Left lung (tissue), 4 donors: ENCODE measurements at regions not wholly inside any gene's neighbourhood (a gene's known extent, or its start where the extent isn't known, plus 50 kb on each side); places are given as distances from the start of the nearest gene placed in this dataset.

Experiments used
- ATAC-seq: fragments of 200-7000 bp; cut with Tn5 transposase; one replicate; pipeline ENCODE4 v1.9.1; 2020; ENCODE audit warnings: moderate library complexity
- DNase-seq, 4 donors: peaks; one replicate each; pipeline ENCODE4 v3.0.0-alpha.2; 2013 to 2020
- H3K27ac ChIP-seq, 2 donors: fragments of 200-600 bp; sonication (generic) in 1 of 2; one replicate each; pipeline versions ENCODE4 v1.5.0 to v1.8.0; 2020 to 2021
- H3K27me3 ChIP-seq, 2 donors: fragments of 200-600 bp; sonication (generic) in 1 of 2; one replicate each; pipeline versions ENCODE4 v1.5.0 to v1.8.0; 2020 to 2021
- H3K36me3 ChIP-seq, 2 donors: fragments of 200-600 bp; sonication (generic) in 1 of 2; one replicate each; pipeline versions ENCODE4 v1.5.0 to v1.8.0; 2020 to 2021
- H3K4me1 ChIP-seq, 2 donors: fragments of 200-600 bp; one replicate each; pipeline ENCODE4 v1.8.0; 2021
- H3K4me3 ChIP-seq, 2 donors: fragments of 200-600 bp; sonication (generic) in 1 of 2; one replicate each; pipeline versions ENCODE4 v1.5.0 to v1.8.0; 2020 to 2021; ENCODE audit warnings: mild to moderate bottlenecking in 1 of 2
- H3K9me3 ChIP-seq, 2 donors: fragments of 200-600 bp; sonication (generic) in 1 of 2; one replicate each; pipeline versions ENCODE4 v1.5.0 to v1.8.0; 2020 to 2021
- intact Hi-C, 2 donors: fragments of 100-400 bp; cut with DNase I; formaldehyde crosslinking; loops; one replicate each; pipeline versions ENCODE4 v1.11.2 to v1.14.2; 2022
- TF ChIP-seq, protein P1 (sequence below), 2 donors: fragments of 200-600 bp; sonication (generic) in 1 of 2; IDR thresholded peaks; one replicate each; pipeline versions ENCODE4 v1.5.0 to v1.8.0; 2021; ENCODE audit warnings: antibody characterized with exemption in 2 of 2
- donor health status: DM: no; HTN: yes; CAD: no.
- donor health status: DM: no; HTN: no; CAD: no.

DNA sequence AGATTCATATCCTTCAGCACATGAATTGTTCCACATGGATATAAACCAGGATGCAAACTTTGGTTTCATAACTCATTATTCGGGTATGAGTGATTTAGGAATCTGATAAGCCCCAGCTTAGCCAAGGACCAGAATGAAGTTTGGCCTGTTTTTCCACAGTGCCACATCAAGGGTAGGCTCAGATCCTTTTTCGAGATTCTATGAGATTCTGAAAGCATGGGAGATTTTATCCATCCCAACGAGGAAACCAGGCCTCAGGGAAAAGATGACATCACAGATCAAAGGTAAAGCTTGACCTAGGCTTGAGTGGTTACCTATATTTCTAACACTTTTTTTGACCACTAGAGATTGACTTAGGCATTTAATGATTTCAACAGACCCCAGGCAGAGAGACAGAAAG lies 590.8 kb upstream of the PKDCC start:
- TF ChIP-seq, protein P1, sequence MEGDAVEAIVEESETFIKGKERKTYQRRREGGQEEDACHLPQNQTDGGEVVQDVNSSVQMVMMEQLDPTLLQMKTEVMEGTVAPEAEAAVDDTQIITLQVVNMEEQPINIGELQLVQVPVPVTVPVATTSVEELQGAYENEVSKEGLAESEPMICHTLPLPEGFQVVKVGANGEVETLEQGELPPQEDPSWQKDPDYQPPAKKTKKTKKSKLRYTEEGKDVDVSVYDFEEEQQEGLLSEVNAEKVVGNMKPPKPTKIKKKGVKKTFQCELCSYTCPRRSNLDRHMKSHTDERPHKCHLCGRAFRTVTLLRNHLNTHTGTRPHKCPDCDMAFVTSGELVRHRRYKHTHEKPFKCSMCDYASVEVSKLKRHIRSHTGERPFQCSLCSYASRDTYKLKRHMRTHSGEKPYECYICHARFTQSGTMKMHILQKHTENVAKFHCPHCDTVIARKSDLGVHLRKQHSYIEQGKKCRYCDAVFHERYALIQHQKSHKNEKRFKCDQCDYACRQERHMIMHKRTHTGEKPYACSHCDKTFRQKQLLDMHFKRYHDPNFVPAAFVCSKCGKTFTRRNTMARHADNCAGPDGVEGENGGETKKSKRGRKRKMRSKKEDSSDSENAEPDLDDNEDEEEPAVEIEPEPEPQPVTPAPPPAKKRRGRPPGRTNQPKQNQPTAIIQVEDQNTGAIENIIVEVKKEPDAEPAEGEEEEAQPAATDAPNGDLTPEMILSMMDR (IDR thresholded peaks at IDR 0.05): no peak
- ATAC-seq: no peak
- DNase-seq: no peak
- Histone ChIP-seq H3K27ac (no peak overlapping the region), H3K27me3 (no peaks in the 10 kb centered on the region), H3K4me3 (no peak overlapping the region), H3K36me3 (no peaks in the 10 kb centered on the region), H3K4me1 (no peaks in the 10 kb centered on the region), H3K9me3 (no peaks in the 10 kb centered on the region)
- intact Hi-C loops: no loop called here

DNA sequence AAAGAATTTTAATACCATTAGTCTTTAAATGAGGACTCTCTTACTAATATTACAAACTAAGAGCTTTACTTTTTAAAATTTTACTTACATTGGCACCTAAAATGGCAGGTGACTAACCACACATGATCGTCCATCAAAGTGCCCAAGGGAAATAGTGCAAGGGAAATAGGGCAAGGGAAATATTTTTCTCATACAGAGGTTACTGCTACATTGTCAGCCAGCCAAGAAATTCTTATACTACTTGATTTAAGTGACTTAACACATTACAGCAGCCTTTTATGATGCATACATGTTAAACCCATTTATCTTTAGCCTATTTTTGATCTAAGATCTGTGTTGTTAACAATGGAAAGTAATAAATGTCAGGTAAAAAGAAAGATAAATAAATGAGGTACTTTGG lies 587.2 kb upstream of the PKDCC start:
- Histone ChIP-seq H3K4me1 (no peaks in the 10 kb centered on the region), H3K27me3 (no peaks in the 10 kb centered on the region), H3K36me3 (no peaks in the 10 kb centered on the region), H3K4me3 (no peak overlapping the region), H3K27ac (no peak overlapping the region), H3K9me3 (no peaks in the 10 kb centered on the region)
- TF ChIP-seq, protein P1 (IDR thresholded peaks at IDR 0.05): no peak
- intact Hi-C loops: no loop called here
- DNase-seq (no peak), ATAC-seq (no peak)

DNA sequence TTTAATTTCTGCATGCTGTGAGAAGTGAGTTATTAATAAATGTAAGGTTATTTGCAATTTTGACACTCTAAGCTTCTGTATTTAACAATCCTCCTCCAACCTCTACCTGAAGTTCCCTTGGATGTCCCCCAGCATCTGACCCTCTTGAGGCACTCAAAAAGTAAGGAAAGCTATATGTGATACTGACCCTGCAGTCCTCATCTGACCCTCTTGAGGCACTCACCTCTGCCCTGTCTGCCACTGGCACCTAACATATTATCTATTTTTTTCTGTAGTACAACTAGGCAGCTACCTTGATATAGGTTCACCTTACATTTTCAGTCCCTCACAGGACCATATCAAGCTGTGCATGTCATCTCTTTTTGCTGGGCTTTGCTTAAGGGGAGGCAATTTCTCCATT lies 583.4 kb upstream of the PKDCC start:
- Histone ChIP-seq H3K4me1 (no peaks in the 10 kb centered on the region), H3K36me3 (no peaks in the 10 kb centered on the region), H3K4me3 (no peak overlapping the region), H3K9me3 (no peaks in the 10 kb centered on the region), H3K27ac (no peak overlapping the region), H3K27me3 (no peaks in the 10 kb centered on the region)
- intact Hi-C loops: no loop called here
- TF ChIP-seq, protein P1 (IDR thresholded peaks at IDR 0.05): no peak
- ATAC-seq (no peak), DNase-seq (no peak)

DNA sequence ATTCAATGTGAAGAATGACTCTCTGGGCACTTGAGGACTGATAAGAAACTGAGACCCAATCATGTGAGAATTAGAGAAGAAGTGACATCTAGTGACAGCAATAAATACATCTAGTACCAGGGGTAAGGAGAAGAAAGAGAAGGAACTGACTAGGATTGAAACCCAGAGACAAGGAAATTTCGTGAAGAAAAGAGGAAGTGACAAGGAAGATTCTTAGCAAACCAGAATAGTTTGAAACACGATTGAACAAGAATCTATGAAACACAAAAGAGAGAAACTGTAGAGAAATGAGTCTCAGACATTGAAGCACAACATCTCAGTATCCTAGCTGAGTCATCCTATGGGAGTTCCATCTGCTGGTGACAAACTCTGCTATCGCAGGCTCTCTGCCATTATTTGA lies 571.9 kb upstream of the PKDCC start:
- TF ChIP-seq, protein P1 (IDR thresholded peaks at IDR 0.05): no peak
- Histone ChIP-seq H3K4me1 (no peaks in the 10 kb centered on the region), H3K4me3 (no peak overlapping the region), H3K27ac (no peak overlapping the region), H3K9me3 (peaks cover 0 to 2% of the 10 kb centered on the region in 2 donors), H3K27me3 (no peaks in the 10 kb centered on the region), H3K36me3 (no peaks in the 10 kb centered on the region)
- ATAC-seq (no peak), DNase-seq (no peak)
- intact Hi-C loops: no loop called here

DNA sequence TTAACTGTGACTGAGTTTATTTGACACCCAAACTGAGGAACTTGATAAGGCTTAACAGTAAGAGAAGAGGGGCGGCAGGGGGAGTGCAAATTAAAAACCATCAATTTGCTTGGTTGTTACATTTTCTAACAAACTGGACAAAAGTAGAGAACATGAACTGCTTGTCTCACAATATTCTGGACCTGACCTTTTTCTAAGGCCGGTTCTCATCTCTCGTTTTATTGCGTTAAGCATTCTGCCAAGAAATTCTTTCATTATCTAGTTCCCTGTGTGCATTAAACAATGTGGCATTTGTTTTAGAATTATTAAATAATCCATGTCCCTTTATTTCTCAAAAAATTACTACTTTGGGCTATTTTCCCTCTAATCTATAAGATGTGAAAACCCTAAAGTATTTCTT lies 565.2 kb upstream of the PKDCC start:
- no peak for ATAC-seq
- H3K27ac ChIP-seq: no peak overlapping the region
- H3K4me3 ChIP-seq: no peak overlapping the region
- no peaks in the 10 kb centered on the region for H3K9me3 ChIP-seq
- no peaks in the 10 kb centered on the region for H3K27me3 ChIP-seq
- intact Hi-C loops: no loop called here
- TF ChIP-seq, protein P1 (IDR thresholded peaks at IDR 0.05): no peak
- no peaks in the 10 kb centered on the region for H3K36me3 ChIP-seq
- no peaks in the 10 kb centered on the region for H3K4me1 ChIP-seq
- peak in 1 of 4 donors; percentile 3 for DNase-seq
